H1 (cell line): ENCODE measurements at regions not wholly inside any gene's neighbourhood (a gene's known extent, or its start where the extent isn't known, plus 50 kb on each side); places are given as distances from the start of the nearest gene placed in this dataset.

Source experiments
- CTCF ChIA-PET: fragments of 300-600 bp; sonication (Branson Sonifier 250); formaldehyde crosslinking; loops from one replicate; lab custom pipeline; 2021; ENCODE audit not compliant: partially characterized antibody; lab: Charles Lee
- POLR2A ChIA-PET: fragments of 300-600 bp; sonication (Branson Sonifier 250); formaldehyde crosslinking; loops from one replicate; lab custom pipeline; 2021; ENCODE audit warnings: inconsistent platforms; ENCODE audit not compliant: partially characterized antibody; lab: Charles Lee
- DNase-seq, 2 experiments: peaks; one replicate each; pipeline versions ENCODE4 v3.0.0 to v3.0.0-alpha.2; 2010 to 2022; ENCODE audit warnings: low spot score in 2 of 2, low read depth in 1 of 2, mixed read lengths in 1 of 2
- FAIRE-seq: peaks from 2 replicates; lab custom pipeline; 2011; peaks lifted over from hg19 to GRCh38; lab: Jason Lieb, UNC
- H2AFZ ChIP-seq: 2 replicates; pipeline ENCODE4 v1.8.1; 2012; ENCODE audit warnings: low read length, inconsistent platforms
- H2AK5ac ChIP-seq: 2 replicates; pipeline ENCODE4 v1.6.1; 2013; ENCODE audit warnings: low read depth, low read length
- H2BK120ac ChIP-seq: replicated peaks from 2 replicates; pipeline ENCODE3; 2013; ENCODE audit warnings: low read depth, low read length, inconsistent platforms
- H2BK12ac ChIP-seq: 2 replicates; pipeline ENCODE4 v1.6.1; 2013; ENCODE audit warnings: low read depth, low read length
- H2BK15ac ChIP-seq: 2 replicates; pipeline ENCODE4 v1.6.1; 2013; ENCODE audit warnings: low read length
- H2BK20ac ChIP-seq: 2 replicates; pipeline ENCODE4 v1.6.1; 2013; ENCODE audit warnings: low read length
- H2BK5ac ChIP-seq: 2 replicates; pipeline ENCODE4 v1.6.1; 2013; ENCODE audit warnings: low read depth, low read length
- H3K14ac ChIP-seq: 2 replicates; pipeline ENCODE4 v1.6.1; 2013; ENCODE audit warnings: inconsistent platforms; ENCODE audit not compliant: insufficient read length
- H3K18ac ChIP-seq: 2 replicates; pipeline ENCODE4 v1.6.1; 2013; ENCODE audit warnings: low read length; ENCODE audit errors: extremely low read depth
- H3K23ac ChIP-seq: 2 replicates; pipeline ENCODE4 v1.6.1; 2013; ENCODE audit warnings: inconsistent platforms; ENCODE audit not compliant: insufficient read length
- H3K23me2 ChIP-seq: 2 replicates; pipeline ENCODE4 v1.6.1; 2013; ENCODE audit warnings: low read depth, low read length
- H3K27ac ChIP-seq: 2 replicates; pipeline ENCODE4 v1.6.1; 2011; ENCODE audit warnings: low read depth, low read length, inconsistent platforms
- H3K27me3 ChIP-seq, 4 experiments: replicated peaks in 1 of 4; 1 replicate in 1 of 4; 2 replicates in 3 of 4; pipeline versions ENCODE4 v1.6.1 to v1.8.1; 2011 to 2013; ENCODE audit warnings: low read length in 3 of 4, mild to moderate bottlenecking in 3 of 4, inconsistent platforms in 2 of 4, mixed read lengths in 2 of 4, moderate library complexity in 1 of 4; ENCODE audit not compliant: control insufficient read depth in 3 of 4, insufficient read depth in 3 of 4; ENCODE audit errors: extremely low read depth in 1 of 4
- H3K36me3 ChIP-seq, 4 experiments: 2 replicates each; pipeline versions ENCODE4 v1.6.1 to v1.8.1; 2011 to 2013; ENCODE audit warnings: mild to moderate bottlenecking in 4 of 4, low read length in 3 of 4, moderate library complexity in 2 of 4, control low read depth in 1 of 4, inconsistent platforms in 1 of 4; ENCODE audit not compliant: insufficient read depth in 4 of 4, control insufficient read depth in 2 of 4
- H3K4ac ChIP-seq: replicated peaks from 2 replicates; pipeline ENCODE3; 2013; ENCODE audit warnings: low read length, low read depth, mixed read lengths, inconsistent platforms; ENCODE audit not compliant: insufficient read length
- H3K4me1 ChIP-seq, 4 experiments: replicated peaks in 1 of 4; 1 replicate in 1 of 4; 2 replicates in 3 of 4; pipeline versions ENCODE4 v1.6.1 to v1.8.1; 2011 to 2013; ENCODE audit warnings: low read length in 3 of 4, inconsistent platforms in 2 of 4, mixed read lengths in 1 of 4; ENCODE audit not compliant: insufficient read depth in 4 of 4, control insufficient read depth in 3 of 4
- H3K4me2 ChIP-seq, 2 experiments: 2 replicates each; pipeline versions ENCODE4 v1.6.1 to v1.8.1; 2011 to 2013; ENCODE audit warnings: low read depth in 2 of 2, low read length in 2 of 2, control low read depth in 1 of 2, inconsistent platforms in 1 of 2, mild to moderate bottlenecking in 1 of 2; ENCODE audit not compliant: insufficient read depth in 1 of 2
- H3K4me3 ChIP-seq, 4 experiments: fragments of 200-600, 300-600 bp in 1 of 4; sonication (generic), shearing (Covaris generic), sonication (Bioruptor Twin) in 1 of 4; 2 replicates each; pipeline versions ENCODE4 v1.5.1 to v1.8.1; 2011 to 2016; ENCODE audit warnings: low read length in 4 of 4, low read depth in 3 of 4, control low read depth in 2 of 4, inconsistent platforms in 2 of 4, mild to moderate bottlenecking in 2 of 4, mixed read lengths in 1 of 4, moderate library complexity in 1 of 4; ENCODE audit not compliant: insufficient read depth in 2 of 4; ENCODE audit errors: extremely low read depth in 1 of 4
- H3K56ac ChIP-seq: replicated peaks from 2 replicates; pipeline ENCODE3; 2013; ENCODE audit warnings: low read depth, mild to moderate bottlenecking, mixed read lengths, low read length, inconsistent platforms; ENCODE audit not compliant: insufficient read length
- H3K79me1 ChIP-seq: 2 replicates; pipeline ENCODE4 v1.6.1; 2013; ENCODE audit warnings: low read depth, low read length, control low read depth
- H3K79me2 ChIP-seq, 2 experiments: 2 replicates each; pipeline versions ENCODE4 v1.6.1 to v1.8.1; 2012 to 2013; ENCODE audit warnings: low read length in 2 of 2, mild to moderate bottlenecking in 2 of 2, inconsistent platforms in 1 of 2; ENCODE audit not compliant: insufficient read depth in 2 of 2, control insufficient read depth in 1 of 2
- H3K9ac ChIP-seq, 4 experiments: replicated peaks in 1 of 4; 1 replicate in 1 of 4; 2 replicates in 3 of 4; pipeline versions ENCODE4 v1.6.1 to v1.8.1; 2011 to 2013; ENCODE audit warnings: low read depth in 3 of 4, low read length in 3 of 4, control low read depth in 2 of 4, mild to moderate bottlenecking in 2 of 4, moderate library complexity in 2 of 4, inconsistent platforms in 1 of 4; ENCODE audit errors: extremely low read depth in 1 of 4
- H3K9me3 ChIP-seq, 2 experiments: 2 replicates each; pipeline versions ENCODE4 v1.6.1 to v1.8.1; 2012 to 2013; ENCODE audit warnings: mild to moderate bottlenecking in 2 of 2, moderate library complexity in 2 of 2, control low read depth in 1 of 2, inconsistent platforms in 1 of 2, low read depth in 1 of 2, low read length in 1 of 2, mixed read lengths in 1 of 2; ENCODE audit not compliant: insufficient read depth in 2 of 2
- H4K20me1 ChIP-seq, 2 experiments: replicated peaks in 1 of 2; 2 replicates each; pipeline versions ENCODE3 to v1.8.1; 2011 to 2013; ENCODE audit warnings: inconsistent platforms in 2 of 2, low read length in 2 of 2, mild to moderate bottlenecking in 1 of 2; ENCODE audit not compliant: insufficient read depth in 2 of 2, control insufficient read depth in 1 of 2
- H4K5ac ChIP-seq: 2 replicates; pipeline ENCODE4 v1.6.1; 2013; ENCODE audit warnings: low read length, low read depth, mixed read lengths, inconsistent platforms; ENCODE audit not compliant: insufficient read length
- H4K8ac ChIP-seq: 2 replicates; pipeline ENCODE4 v1.8.0; 2013; ENCODE audit warnings: mild to moderate bottlenecking, moderate library complexity, low read length, inconsistent platforms; ENCODE audit not compliant: insufficient read depth; ENCODE audit errors: extremely low read depth
- H4K91ac ChIP-seq: replicated peaks from 2 replicates; pipeline ENCODE3; 2013; ENCODE audit warnings: low read length, mixed read lengths, inconsistent platforms; ENCODE audit not compliant: insufficient read length
- GABPA ChIP-seq: IDR thresholded peaks from 2 replicates; pipeline ENCODE4 v1.6.1; 2011; ENCODE audit warnings: mild to moderate bottlenecking, low read length, moderate library complexity, borderline replicate concordance; ENCODE audit not compliant: insufficient read depth
- TF ChIP-seq, protein P1 (sequence below): fragments of 300-600 bp; sonication (generic); IDR thresholded peaks from 2 replicates; pipeline ENCODE4 v1.7.1; 2012; ENCODE audit warnings: low read length, moderate library complexity, mild to moderate bottlenecking, inconsistent platforms; ENCODE audit not compliant: insufficient replicate concordance

DNA sequence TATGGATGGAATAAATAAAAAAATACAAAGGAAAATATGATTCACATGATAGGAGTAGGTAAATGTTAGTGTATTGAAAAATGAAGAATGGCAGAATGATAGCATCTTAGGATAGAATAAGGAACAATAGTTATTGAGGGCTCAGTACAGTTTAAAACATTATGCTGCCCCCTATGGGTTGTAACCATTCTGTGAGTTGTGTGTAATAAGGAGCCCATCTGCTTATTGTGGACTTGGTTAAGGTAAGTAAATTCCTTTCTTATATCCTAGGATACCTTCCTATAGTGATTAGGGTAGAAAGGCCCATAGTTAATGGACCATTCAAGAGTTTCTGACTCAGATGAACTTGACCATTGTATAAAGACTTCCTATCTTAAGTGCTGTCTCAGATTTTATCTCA is 195.8 kb downstream of the PDHA2 start:
- H2BK15ac ChIP-seq = no peak overlapping the region
- H4K5ac ChIP-seq = no peak overlapping the region
- H4K8ac ChIP-seq = no peak overlapping the region
- H4K20me1 ChIP-seq = no peaks in the 10 kb centered on the region
- no peak overlapping the region for H3K18ac ChIP-seq
- DNase-seq = no peak
- no peak overlapping the region for H2BK5ac ChIP-seq
- CTCF ChIA-PET = interaction anchor here (0.7 to 4.0 kb wide), 10 partner anchors 9 to 854 kb away, joined by 3 to 14 read pairs (median 3); partner anchors contain the start of gene UNC5C
- H4K91ac ChIP-seq = no peak overlapping the region
- no peak overlapping the region for H3K56ac ChIP-seq
- no peak overlapping the region for H3K4me2 ChIP-seq
- no peak overlapping the region for H2AFZ ChIP-seq
- no peaks in the 10 kb centered on the region for H3K27me3 ChIP-seq
- H3K79me1 ChIP-seq = no peaks in the 10 kb centered on the region
- FAIRE-seq = peak; percentile 45
- no peak overlapping the region for H3K14ac ChIP-seq
- no peak overlapping the region for H3K23ac ChIP-seq
- POLR2A ChIA-PET = no interaction called here
- H3K4me3 ChIP-seq = no peak overlapping the region
- H3K36me3 ChIP-seq = no peaks in the 10 kb centered on the region
- H2BK20ac ChIP-seq = no peak overlapping the region
- no peak overlapping the region for H2BK120ac ChIP-seq
- H2AK5ac ChIP-seq = no peak overlapping the region
- no peaks in the 10 kb centered on the region for H3K4me1 ChIP-seq
- no peak overlapping the region for H2BK12ac ChIP-seq
- H3K4ac ChIP-seq = no peak overlapping the region
- H3K9me3 ChIP-seq = no peaks in the 10 kb centered on the region
- no peaks in the 10 kb centered on the region for H3K79me2 ChIP-seq
- no peak overlapping the region for H3K9ac ChIP-seq
- no peak overlapping the region for H3K27ac ChIP-seq
- H3K23me2 ChIP-seq = no peaks in the 10 kb centered on the region
- TF ChIP-seq GABPA = no peak
- TF ChIP-seq, protein P1, sequence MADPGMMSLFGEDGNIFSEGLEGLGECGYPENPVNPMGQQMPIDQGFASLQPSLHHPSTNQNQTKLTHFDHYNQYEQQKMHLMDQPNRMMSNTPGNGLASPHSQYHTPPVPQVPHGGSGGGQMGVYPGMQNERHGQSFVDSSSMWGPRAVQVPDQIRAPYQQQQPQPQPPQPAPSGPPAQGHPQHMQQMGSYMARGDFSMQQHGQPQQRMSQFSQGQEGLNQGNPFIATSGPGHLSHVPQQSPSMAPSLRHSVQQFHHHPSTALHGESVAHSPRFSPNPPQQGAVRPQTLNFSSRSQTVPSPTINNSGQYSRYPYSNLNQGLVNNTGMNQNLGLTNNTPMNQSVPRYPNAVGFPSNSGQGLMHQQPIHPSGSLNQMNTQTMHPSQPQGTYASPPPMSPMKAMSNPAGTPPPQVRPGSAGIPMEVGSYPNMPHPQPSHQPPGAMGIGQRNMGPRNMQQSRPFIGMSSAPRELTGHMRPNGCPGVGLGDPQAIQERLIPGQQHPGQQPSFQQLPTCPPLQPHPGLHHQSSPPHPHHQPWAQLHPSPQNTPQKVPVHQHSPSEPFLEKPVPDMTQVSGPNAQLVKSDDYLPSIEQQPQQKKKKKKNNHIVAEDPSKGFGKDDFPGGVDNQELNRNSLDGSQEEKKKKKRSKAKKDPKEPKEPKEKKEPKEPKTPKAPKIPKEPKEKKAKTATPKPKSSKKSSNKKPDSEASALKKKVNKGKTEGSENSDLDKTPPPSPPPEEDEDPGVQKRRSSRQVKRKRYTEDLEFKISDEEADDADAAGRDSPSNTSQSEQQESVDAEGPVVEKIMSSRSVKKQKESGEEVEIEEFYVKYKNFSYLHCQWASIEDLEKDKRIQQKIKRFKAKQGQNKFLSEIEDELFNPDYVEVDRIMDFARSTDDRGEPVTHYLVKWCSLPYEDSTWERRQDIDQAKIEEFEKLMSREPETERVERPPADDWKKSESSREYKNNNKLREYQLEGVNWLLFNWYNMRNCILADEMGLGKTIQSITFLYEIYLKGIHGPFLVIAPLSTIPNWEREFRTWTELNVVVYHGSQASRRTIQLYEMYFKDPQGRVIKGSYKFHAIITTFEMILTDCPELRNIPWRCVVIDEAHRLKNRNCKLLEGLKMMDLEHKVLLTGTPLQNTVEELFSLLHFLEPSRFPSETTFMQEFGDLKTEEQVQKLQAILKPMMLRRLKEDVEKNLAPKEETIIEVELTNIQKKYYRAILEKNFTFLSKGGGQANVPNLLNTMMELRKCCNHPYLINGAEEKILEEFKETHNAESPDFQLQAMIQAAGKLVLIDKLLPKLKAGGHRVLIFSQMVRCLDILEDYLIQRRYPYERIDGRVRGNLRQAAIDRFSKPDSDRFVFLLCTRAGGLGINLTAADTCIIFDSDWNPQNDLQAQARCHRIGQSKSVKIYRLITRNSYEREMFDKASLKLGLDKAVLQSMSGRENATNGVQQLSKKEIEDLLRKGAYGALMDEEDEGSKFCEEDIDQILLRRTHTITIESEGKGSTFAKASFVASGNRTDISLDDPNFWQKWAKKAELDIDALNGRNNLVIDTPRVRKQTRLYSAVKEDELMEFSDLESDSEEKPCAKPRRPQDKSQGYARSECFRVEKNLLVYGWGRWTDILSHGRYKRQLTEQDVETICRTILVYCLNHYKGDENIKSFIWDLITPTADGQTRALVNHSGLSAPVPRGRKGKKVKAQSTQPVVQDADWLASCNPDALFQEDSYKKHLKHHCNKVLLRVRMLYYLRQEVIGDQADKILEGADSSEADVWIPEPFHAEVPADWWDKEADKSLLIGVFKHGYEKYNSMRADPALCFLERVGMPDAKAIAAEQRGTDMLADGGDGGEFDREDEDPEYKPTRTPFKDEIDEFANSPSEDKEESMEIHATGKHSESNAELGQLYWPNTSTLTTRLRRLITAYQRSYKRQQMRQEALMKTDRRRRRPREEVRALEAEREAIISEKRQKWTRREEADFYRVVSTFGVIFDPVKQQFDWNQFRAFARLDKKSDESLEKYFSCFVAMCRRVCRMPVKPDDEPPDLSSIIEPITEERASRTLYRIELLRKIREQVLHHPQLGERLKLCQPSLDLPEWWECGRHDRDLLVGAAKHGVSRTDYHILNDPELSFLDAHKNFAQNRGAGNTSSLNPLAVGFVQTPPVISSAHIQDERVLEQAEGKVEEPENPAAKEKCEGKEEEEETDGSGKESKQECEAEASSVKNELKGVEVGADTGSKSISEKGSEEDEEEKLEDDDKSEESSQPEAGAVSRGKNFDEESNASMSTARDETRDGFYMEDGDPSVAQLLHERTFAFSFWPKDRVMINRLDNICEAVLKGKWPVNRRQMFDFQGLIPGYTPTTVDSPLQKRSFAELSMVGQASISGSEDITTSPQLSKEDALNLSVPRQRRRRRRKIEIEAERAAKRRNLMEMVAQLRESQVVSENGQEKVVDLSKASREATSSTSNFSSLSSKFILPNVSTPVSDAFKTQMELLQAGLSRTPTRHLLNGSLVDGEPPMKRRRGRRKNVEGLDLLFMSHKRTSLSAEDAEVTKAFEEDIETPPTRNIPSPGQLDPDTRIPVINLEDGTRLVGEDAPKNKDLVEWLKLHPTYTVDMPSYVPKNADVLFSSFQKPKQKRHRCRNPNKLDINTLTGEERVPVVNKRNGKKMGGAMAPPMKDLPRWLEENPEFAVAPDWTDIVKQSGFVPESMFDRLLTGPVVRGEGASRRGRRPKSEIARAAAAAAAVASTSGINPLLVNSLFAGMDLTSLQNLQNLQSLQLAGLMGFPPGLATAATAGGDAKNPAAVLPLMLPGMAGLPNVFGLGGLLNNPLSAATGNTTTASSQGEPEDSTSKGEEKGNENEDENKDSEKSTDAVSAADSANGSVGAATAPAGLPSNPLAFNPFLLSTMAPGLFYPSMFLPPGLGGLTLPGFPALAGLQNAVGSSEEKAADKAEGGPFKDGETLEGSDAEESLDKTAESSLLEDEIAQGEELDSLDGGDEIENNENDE = no peak
